ENCODE measurements at regions not wholly inside any gene's neighbourhood (a gene's known extent, or its start where the extent isn't known, plus 50 kb on each side); places are given as distances from the start of the nearest gene placed in this dataset.
"Not testable (repeated sequence)": the region's sequence is repeated elsewhere in the genome, so short reads cannot be mapped to it uniquely, and the experiment has no call there.

- Histone ChIP-seq H3K36me3 (ENCODE audit: insufficient read depth in 1 of 2, low read depth in 1 of 2) (no peaks in the 10 kb centered on the region), H3K27ac (no peak overlapping the region), H3K4me1 (no peaks in the 10 kb centered on the region), H3K4me3 (no peak overlapping the region), H3K27me3 (ENCODE audit: insufficient read depth in 3 of 3, low read length in 2 of 3) (no peaks in the 10 kb centered on the region), H3K9me3 (no peaks in the 10 kb centered on the region)
- TF ChIP-seq CTCF (IDR thresholded peaks at IDR 0.05), result no peak
- ATAC-seq, result no peak
- WGBS, 3 donors, result 81 to 86% (median 82%) methylated on average over 5 of the region's 5 CpGs
- intact Hi-C loops (cut with DNase I), result no loop called here
- DNase-seq, result no peak
These were observed 205.7 kb downstream of the BCL11A start for GRCh38 chr2:60347781-60348180.

GRCh38 chr2:60342491-60342890 lies 211.0 kb downstream of the BCL11A start:
- 93 to 99% (median 94%) methylated on average over 4 of the region's 4 CpGs for WGBS, 3 donors

GRCh38 chr2:60341151-60341550 lies 212.3 kb downstream of the BCL11A start:
- ATAC-seq (no peak), DNase-seq (no peak)
- no peak for TF ChIP-seq CTCF (IDR thresholded peaks at IDR 0.05)
- WGBS, 3 donors, result 87 to 90% (median 89%) methylated on average over 7 of the region's 7 CpGs
- Histone ChIP-seq H3K27me3 (ENCODE audit: insufficient read depth in 3 of 3, low read length in 2 of 3) (no peaks in the 10 kb centered on the region), H3K9me3 (no peaks in the 10 kb centered on the region), H3K27ac (no peak overlapping the region), H3K4me1 (no peaks in the 10 kb centered on the region), H3K4me3 (no peak overlapping the region), H3K36me3 (ENCODE audit: insufficient read depth in 1 of 2, low read depth in 1 of 2) (no peaks in the 10 kb centered on the region)
- intact Hi-C loops (cut with DNase I), result no loop called here

More at GRCh38 chr2:60342491-60342890, 211.0 kb downstream of the BCL11A start:
- H3K4me1 ChIP-seq; H3K27me3 ChIP-seq (ENCODE audit: insufficient read depth in 3 of 3, low read length in 2 of 3); intact Hi-C loops (cut with DNase I); ATAC-seq; H3K27ac ChIP-seq; H3K36me3 ChIP-seq (ENCODE audit: insufficient read depth in 1 of 2, low read depth in 1 of 2); H3K9me3 ChIP-seq; DNase-seq; H3K4me3 ChIP-seq: not testable (repeated sequence)

- H3K9me3 ChIP-seq, result no peaks in the 10 kb centered on the region
- H3K27ac ChIP-seq, result no peak overlapping the region
- no peaks in the 10 kb centered on the region for H3K4me1 ChIP-seq
- intact Hi-C loops (cut with DNase I), result no loop called here
- H3K27me3 ChIP-seq (ENCODE audit: insufficient read depth in 3 of 3, low read length in 2 of 3), result no peaks in the 10 kb centered on the region
- no peak for DNase-seq
- ATAC-seq, result no peak
- H3K4me3 ChIP-seq, result no peak overlapping the region
- 89 to 96% (median 92%) methylated on average over 2 of the region's 2 CpGs for WGBS, 3 donors
- H3K36me3 ChIP-seq (ENCODE audit: insufficient read depth in 1 of 2, low read depth in 1 of 2), result no peaks in the 10 kb centered on the region
- TF ChIP-seq CTCF (IDR thresholded peaks at IDR 0.05), result no peak
These were observed 214.2 kb downstream of the BCL11A start for GRCh38 chr2:60339286-60339685.

GRCh38 chr2:60337142-60337497 lies 216.3 kb downstream of the BCL11A start:
- no peak for TF ChIP-seq CTCF (IDR thresholded peaks at IDR 0.05)
- H3K27me3 ChIP-seq (ENCODE audit: insufficient read depth in 3 of 3, low read length in 2 of 3), result no peaks in the 10 kb centered on the region
- ATAC-seq (no peak), DNase-seq (no peak)
- no peak overlapping the region for H3K4me3 ChIP-seq
- no peaks in the 10 kb centered on the region for H3K36me3 ChIP-seq (ENCODE audit: insufficient read depth in 1 of 2, low read depth in 1 of 2)
- intact Hi-C loops (cut with DNase I), result loop anchor here in 1 of 2 donors (2.0 kb wide), 1 partner anchor 214 kb away; no protein-coding TSS in a partner anchor
- no peaks in the 10 kb centered on the region for H3K9me3 ChIP-seq
- 58 to 75% (median 69%) methylated on average over 4 of the region's 4 CpGs for WGBS, 3 donors
- H3K4me1 ChIP-seq, result no peaks in the 10 kb centered on the region
- H3K27ac ChIP-seq, result no peak overlapping the region
